PC-9 (cell line): ENCODE measurements at regions not wholly inside any gene's neighbourhood (a gene's known extent, or its start where the extent isn't known, plus 50 kb on each side); places are given as distances from the start of the nearest gene placed in this dataset.

Experiments
- BruUV-seq: library from RNA; stranded (reverse); fragments of 400-500 nt; replicated peaks from 2 replicates; lab custom pipeline; 2021; lab: Mats Ljungman, UMichigan
- CTCF ChIA-PET: fragments of 300-600 bp; sonication (Branson Sonifier 250); formaldehyde crosslinking; loops from one replicate; lab custom pipeline; 2022; ENCODE audit warnings: antibody characterized with exemption; lab: Charles Lee
- POLR2A ChIA-PET: fragments of 300-600 bp; sonication (Branson Sonifier 250); formaldehyde crosslinking; loops from one replicate; lab custom pipeline; 2022; ENCODE audit warnings: antibody characterized with exemption; ENCODE audit not compliant: unreplicated experiment; lab: Charles Lee
- DNase-seq, 2 experiments: peaks; one replicate each; pipeline versions ENCODE4 v3.0.0 to v3.0.0-alpha.2; 2015 to 2022; ENCODE audit warnings: mixed read lengths in 1 of 2
- H2AFZ ChIP-seq: fragments of 200-600 bp; sonication (generic); 2 replicates; pipeline ENCODE4 v1.8.1; 2017; ENCODE audit warnings: antibody characterized with exemption
- H3F3A ChIP-seq: fragments of 200-600 bp; sonication (generic); 2 replicates; pipeline ENCODE4 v1.8.1; 2017; ENCODE audit warnings: antibody characterized with exemption, mild to moderate bottlenecking, low read depth; ENCODE audit not compliant: insufficient read depth
- H3K27ac ChIP-seq: fragments of 200-600 bp; sonication (generic); 2 replicates; pipeline ENCODE4 v1.6.1; 2016; ENCODE audit warnings: mixed run types
- H3K27me3 ChIP-seq: fragments of 200-600 bp; sonication (generic); 2 replicates; pipeline ENCODE4 v1.6.1; 2016; ENCODE audit warnings: low read depth, mixed run types; ENCODE audit not compliant: insufficient read depth
- H3K36me3 ChIP-seq: fragments of 200-600 bp; sonication (generic); 2 replicates; pipeline ENCODE4 v1.6.1; 2016; ENCODE audit warnings: low read depth, mixed run types
- H3K4me1 ChIP-seq: fragments of 200-600 bp; sonication (generic); replicated peaks from 2 replicates; pipeline ENCODE4 v1.6.1; 2016; ENCODE audit warnings: mixed run types; ENCODE audit not compliant: insufficient read depth
- H3K4me2 ChIP-seq: fragments of 200-600 bp; sonication (generic); 2 replicates; pipeline ENCODE4 v1.6.1; 2017; ENCODE audit warnings: mixed run types
- H3K4me3 ChIP-seq: fragments of 200-600 bp; sonication (generic); 2 replicates; pipeline ENCODE4 v1.6.1; 2016; ENCODE audit warnings: mixed run types
- H3K79me2 ChIP-seq: fragments of 200-600 bp; sonication (generic); 2 replicates; pipeline ENCODE4 v1.6.1; 2017; ENCODE audit warnings: low read depth, mixed run types
- H3K9me2 ChIP-seq: fragments of 200-600 bp; sonication (generic); 2 replicates; pipeline ENCODE4 v1.8.1; 2017; ENCODE audit warnings: mild to moderate bottlenecking; ENCODE audit not compliant: insufficient read depth
- H3K9me3 ChIP-seq: fragments of 200-600 bp; sonication (generic); 2 replicates; pipeline ENCODE4 v1.8.1; 2016; ENCODE audit warnings: low read depth; ENCODE audit not compliant: insufficient read depth
- H4K20me1 ChIP-seq: fragments of 200-600 bp; sonication (generic); 2 replicates; pipeline ENCODE4 v1.8.1; 2017; ENCODE audit not compliant: insufficient read depth
- CTCF ChIP-seq: fragments of 200-600 bp; sonication (generic); conservative IDR thresholded peaks from 2 replicates; pipeline ENCODE4 v1.6.1; 2017; ENCODE audit warnings: mixed run types, antibody characterized with exemption, mild to moderate bottlenecking, moderate library complexity
- EZH2 ChIP-seq: fragments of 200-600 bp; sonication (generic); IDR thresholded peaks from 2 replicates; pipeline ENCODE4 v1.8.0; 2017; ENCODE audit warnings: antibody characterized with exemption, low read depth
- intact Hi-C: fragments of 100-400 bp; cut with micrococcal nuclease; formaldehyde crosslinking; loops from one replicate; pipeline ENCODE4 v1.10.0; 2022; ENCODE audit not compliant: unreplicated experiment

GRCh38 chr1:17958704-17959103 is 148.9 kb upstream of the IGSF21 start:
- Histone ChIP-seq H3K4me1 (no peaks in the 10 kb centered on the region), H2AFZ (no peak overlapping the region), H3K9me3 (no peaks in the 10 kb centered on the region), H3K27ac (no peak overlapping the region), H4K20me1 (no peaks in the 10 kb centered on the region), H3F3A (no peaks in the 10 kb centered on the region), H3K27me3 (peaks cover 59% of the 10 kb centered on the region), H3K79me2 (no peaks in the 10 kb centered on the region), H3K4me2 (no peak overlapping the region), H3K9me2 (no peaks in the 10 kb centered on the region), H3K36me3 (no peaks in the 10 kb centered on the region), H3K4me3 (no peak overlapping the region)
- TF ChIP-seq CTCF (no peak), EZH2 (no peak)
- ChIA-PET CTCF (no interaction called here), POLR2A (no interaction called here)
- BruUV-seq: no TSS peak
- intact Hi-C loops: no loop called here
- no peak for DNase-seq

DNA sequence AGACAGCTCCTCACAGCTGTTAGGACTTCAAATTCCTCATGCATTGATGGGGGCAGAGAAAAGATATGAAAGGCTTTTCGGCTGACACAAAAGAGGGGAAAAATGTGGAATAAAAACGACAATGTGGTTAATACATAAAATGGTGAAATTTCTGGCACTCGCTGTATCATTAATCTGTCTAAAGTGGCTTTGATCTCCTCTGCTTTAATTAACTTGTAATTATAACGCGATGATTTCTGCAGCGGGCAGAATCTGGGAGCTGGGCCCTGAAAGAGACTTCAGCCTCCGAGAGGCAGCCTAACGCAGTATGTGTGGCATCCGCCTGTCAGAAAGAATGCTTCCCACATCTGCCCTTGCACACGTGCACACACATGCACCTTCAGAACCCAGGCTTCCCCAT is 144.1 kb upstream of the IGSF21 start:
- DNase-seq: no peak
- H4K20me1 ChIP-seq: no peaks in the 10 kb centered on the region
- H3K27me3 ChIP-seq: peaks cover 48% of the 10 kb centered on the region
- no peaks in the 10 kb centered on the region for H3K9me3 ChIP-seq
- ChIA-PET POLR2A (no interaction called here), CTCF (no interaction called here)
- no peak overlapping the region for H3K27ac ChIP-seq
- no TSS peak for BruUV-seq
- H3K9me2 ChIP-seq: no peaks in the 10 kb centered on the region
- TF ChIP-seq CTCF (no peak), EZH2 (no peak)
- no peaks in the 10 kb centered on the region for H3K4me1 ChIP-seq
- H2AFZ ChIP-seq: no peak overlapping the region
- H3K4me3 ChIP-seq: no peak overlapping the region
- no peak overlapping the region for H3K4me2 ChIP-seq
- intact Hi-C loops: no loop called here
- no peaks in the 10 kb centered on the region for H3K79me2 ChIP-seq
- no peaks in the 10 kb centered on the region for H3K36me3 ChIP-seq
- H3F3A ChIP-seq: no peaks in the 10 kb centered on the region

GRCh38 chr1:17965515-17966100 is 142.0 kb upstream of the IGSF21 start:
- Histone ChIP-seq H3K4me3 (no peak overlapping the region), H3K79me2 (no peaks in the 10 kb centered on the region), H3F3A (no peaks in the 10 kb centered on the region), H3K4me1 (no peaks in the 10 kb centered on the region), H3K9me2 (no peaks in the 10 kb centered on the region), H3K9me3 (no peaks in the 10 kb centered on the region), H3K27me3 (peaks cover 40% of the 10 kb centered on the region), H4K20me1 (no peaks in the 10 kb centered on the region), H3K27ac (no peak overlapping the region), H2AFZ (no peak overlapping the region), H3K4me2 (no peak overlapping the region), H3K36me3 (no peaks in the 10 kb centered on the region)
- TF ChIP-seq CTCF (no peak), EZH2 (no peak)
- POLR2A ChIA-PET: no interaction called here
- intact Hi-C loops: no loop called here
- DNase-seq: no peak
- no TSS peak for BruUV-seq
- CTCF ChIA-PET: no interaction called here
